ENCODE measurements at regions not wholly inside any gene's neighbourhood (a gene's known extent, or its start where the extent isn't known, plus 50 kb on each side); places are given as distances from the start of the nearest gene placed in this dataset.

DNA sequence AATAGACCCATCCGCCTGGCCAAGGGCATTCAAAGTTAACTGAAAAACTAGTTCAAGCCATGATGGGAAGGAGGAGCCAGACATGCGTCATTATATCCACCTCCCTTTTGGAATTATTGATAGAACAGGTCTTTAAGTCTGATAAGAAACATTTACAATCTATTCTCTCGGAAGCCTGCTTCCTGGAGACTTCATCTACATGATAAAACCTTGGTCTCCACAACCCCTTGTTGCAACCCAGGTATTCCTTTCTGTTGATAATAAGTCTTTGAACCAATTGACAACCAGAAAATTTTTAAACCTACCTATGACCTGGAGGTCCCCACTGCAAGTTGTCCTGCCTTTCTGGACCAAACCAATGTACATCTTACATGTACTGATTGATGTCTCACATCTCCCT lies 451.3 kb downstream of the NAF1 start (continued):
- TF ChIP-seq, protein P1, sequence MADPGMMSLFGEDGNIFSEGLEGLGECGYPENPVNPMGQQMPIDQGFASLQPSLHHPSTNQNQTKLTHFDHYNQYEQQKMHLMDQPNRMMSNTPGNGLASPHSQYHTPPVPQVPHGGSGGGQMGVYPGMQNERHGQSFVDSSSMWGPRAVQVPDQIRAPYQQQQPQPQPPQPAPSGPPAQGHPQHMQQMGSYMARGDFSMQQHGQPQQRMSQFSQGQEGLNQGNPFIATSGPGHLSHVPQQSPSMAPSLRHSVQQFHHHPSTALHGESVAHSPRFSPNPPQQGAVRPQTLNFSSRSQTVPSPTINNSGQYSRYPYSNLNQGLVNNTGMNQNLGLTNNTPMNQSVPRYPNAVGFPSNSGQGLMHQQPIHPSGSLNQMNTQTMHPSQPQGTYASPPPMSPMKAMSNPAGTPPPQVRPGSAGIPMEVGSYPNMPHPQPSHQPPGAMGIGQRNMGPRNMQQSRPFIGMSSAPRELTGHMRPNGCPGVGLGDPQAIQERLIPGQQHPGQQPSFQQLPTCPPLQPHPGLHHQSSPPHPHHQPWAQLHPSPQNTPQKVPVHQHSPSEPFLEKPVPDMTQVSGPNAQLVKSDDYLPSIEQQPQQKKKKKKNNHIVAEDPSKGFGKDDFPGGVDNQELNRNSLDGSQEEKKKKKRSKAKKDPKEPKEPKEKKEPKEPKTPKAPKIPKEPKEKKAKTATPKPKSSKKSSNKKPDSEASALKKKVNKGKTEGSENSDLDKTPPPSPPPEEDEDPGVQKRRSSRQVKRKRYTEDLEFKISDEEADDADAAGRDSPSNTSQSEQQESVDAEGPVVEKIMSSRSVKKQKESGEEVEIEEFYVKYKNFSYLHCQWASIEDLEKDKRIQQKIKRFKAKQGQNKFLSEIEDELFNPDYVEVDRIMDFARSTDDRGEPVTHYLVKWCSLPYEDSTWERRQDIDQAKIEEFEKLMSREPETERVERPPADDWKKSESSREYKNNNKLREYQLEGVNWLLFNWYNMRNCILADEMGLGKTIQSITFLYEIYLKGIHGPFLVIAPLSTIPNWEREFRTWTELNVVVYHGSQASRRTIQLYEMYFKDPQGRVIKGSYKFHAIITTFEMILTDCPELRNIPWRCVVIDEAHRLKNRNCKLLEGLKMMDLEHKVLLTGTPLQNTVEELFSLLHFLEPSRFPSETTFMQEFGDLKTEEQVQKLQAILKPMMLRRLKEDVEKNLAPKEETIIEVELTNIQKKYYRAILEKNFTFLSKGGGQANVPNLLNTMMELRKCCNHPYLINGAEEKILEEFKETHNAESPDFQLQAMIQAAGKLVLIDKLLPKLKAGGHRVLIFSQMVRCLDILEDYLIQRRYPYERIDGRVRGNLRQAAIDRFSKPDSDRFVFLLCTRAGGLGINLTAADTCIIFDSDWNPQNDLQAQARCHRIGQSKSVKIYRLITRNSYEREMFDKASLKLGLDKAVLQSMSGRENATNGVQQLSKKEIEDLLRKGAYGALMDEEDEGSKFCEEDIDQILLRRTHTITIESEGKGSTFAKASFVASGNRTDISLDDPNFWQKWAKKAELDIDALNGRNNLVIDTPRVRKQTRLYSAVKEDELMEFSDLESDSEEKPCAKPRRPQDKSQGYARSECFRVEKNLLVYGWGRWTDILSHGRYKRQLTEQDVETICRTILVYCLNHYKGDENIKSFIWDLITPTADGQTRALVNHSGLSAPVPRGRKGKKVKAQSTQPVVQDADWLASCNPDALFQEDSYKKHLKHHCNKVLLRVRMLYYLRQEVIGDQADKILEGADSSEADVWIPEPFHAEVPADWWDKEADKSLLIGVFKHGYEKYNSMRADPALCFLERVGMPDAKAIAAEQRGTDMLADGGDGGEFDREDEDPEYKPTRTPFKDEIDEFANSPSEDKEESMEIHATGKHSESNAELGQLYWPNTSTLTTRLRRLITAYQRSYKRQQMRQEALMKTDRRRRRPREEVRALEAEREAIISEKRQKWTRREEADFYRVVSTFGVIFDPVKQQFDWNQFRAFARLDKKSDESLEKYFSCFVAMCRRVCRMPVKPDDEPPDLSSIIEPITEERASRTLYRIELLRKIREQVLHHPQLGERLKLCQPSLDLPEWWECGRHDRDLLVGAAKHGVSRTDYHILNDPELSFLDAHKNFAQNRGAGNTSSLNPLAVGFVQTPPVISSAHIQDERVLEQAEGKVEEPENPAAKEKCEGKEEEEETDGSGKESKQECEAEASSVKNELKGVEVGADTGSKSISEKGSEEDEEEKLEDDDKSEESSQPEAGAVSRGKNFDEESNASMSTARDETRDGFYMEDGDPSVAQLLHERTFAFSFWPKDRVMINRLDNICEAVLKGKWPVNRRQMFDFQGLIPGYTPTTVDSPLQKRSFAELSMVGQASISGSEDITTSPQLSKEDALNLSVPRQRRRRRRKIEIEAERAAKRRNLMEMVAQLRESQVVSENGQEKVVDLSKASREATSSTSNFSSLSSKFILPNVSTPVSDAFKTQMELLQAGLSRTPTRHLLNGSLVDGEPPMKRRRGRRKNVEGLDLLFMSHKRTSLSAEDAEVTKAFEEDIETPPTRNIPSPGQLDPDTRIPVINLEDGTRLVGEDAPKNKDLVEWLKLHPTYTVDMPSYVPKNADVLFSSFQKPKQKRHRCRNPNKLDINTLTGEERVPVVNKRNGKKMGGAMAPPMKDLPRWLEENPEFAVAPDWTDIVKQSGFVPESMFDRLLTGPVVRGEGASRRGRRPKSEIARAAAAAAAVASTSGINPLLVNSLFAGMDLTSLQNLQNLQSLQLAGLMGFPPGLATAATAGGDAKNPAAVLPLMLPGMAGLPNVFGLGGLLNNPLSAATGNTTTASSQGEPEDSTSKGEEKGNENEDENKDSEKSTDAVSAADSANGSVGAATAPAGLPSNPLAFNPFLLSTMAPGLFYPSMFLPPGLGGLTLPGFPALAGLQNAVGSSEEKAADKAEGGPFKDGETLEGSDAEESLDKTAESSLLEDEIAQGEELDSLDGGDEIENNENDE (IDR thresholded peaks at IDR 0.05; ENCODE audit: insufficient replicate concordance, low read length), result no peak
- TF ChIP-seq, protein P2, sequence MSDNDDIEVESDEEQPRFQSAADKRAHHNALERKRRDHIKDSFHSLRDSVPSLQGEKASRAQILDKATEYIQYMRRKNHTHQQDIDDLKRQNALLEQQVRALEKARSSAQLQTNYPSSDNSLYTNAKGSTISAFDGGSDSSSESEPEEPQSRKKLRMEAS (IDR thresholded peaks at IDR 0.05), result no peak
- TF ChIP-seq BCL11A (IDR thresholded peaks at IDR 0.05; ENCODE audit: low read depth in 2 of 2, low read length in 2 of 2) (no peak), TCF12 (IDR thresholded peaks at IDR 0.05; ENCODE audit: low read depth, low read length) (no peak), EZH2 (IDR thresholded peaks at IDR 0.05; ENCODE audit: low read depth, low read length, severe bottlenecking) (no peak)
- TF ChIP-seq, protein P3, sequence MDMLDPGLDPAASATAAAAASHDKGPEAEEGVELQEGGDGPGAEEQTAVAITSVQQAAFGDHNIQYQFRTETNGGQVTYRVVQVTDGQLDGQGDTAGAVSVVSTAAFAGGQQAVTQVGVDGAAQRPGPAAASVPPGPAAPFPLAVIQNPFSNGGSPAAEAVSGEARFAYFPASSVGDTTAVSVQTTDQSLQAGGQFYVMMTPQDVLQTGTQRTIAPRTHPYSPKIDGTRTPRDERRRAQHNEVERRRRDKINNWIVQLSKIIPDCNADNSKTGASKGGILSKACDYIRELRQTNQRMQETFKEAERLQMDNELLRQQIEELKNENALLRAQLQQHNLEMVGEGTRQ (IDR thresholded peaks at IDR 0.05; ENCODE audit: low read length), result no peak
- TF ChIP-seq, protein P4, sequence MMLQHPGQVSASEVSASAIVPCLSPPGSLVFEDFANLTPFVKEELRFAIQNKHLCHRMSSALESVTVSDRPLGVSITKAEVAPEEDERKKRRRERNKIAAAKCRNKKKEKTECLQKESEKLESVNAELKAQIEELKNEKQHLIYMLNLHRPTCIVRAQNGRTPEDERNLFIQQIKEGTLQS (IDR thresholded peaks at IDR 0.05; ENCODE audit: insufficient read depth, low read depth, low read length), result no peak

Measured in H1 (cell line).